CD4-positive, alpha-beta T cell treated with Interleukin-21 for 1 hour (primary cell): ENCODE measurements at regions not wholly inside any gene's neighbourhood (a gene's known extent, or its start where the extent isn't known, plus 50 kb on each side); places are given as distances from the start of the nearest gene placed in this dataset.

Source experiments
- DNase-seq: peaks from one replicate; pipeline ENCODE4 v3.0.0-alpha.2; 2020

DNA sequence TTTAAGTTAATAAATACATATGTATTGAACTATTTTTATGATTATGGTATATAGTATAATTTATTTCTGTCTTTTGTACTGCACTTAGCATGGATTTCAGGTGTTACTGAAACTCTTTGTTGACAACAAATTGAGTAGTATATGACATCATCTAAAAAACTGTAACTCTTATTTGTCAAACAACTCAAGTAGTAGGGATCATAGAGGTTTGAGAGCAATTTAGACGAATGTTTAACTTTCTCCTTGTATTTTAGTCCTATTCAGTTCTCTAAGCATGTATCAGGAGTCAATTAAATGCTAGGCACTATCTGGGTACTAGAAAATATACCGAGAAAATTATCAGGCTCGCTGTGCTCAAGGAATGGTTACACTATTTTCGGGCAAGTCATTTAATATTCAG, 595.2 kb downstream of the METTL15 start:
- DNase-seq, result no peak

DNA sequence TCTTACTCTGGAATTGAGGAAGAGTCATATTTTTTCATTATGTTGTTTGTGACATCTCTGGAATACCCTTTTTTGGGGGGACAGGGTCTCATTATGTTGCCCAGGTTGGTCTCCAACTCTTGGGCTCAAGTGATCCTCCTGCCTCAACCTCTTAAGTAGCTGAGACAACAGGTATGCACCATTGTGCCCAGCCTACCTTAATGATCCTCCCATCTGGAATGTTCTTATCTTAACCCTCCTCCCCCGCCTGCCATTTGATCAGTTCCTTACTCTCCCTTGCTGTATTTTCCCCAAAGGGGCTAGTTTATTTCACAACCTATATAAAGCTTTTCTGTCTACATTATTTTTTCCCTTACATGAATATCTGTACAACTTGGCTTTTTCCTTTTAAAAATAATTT, 594.7 kb downstream of the METTL15 start:
- DNase-seq, result no peak

DNA sequence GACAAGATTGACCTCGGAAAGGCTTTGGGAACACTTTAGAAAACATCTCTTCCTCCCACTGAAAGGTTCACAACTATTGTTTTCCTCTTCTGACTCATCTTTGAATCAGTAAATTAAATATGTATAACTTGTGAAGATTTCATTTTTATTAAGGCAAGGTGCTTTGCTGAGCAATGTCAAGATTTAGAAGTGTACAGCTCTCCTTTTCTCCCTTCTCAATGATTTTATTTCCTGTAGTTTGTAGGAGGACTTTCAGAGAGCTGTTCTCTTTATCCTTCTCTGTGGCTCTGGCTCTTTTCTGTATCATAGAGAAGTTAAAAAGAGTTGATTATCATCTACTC, 594.2 kb downstream of the METTL15 start:
- no peak for DNase-seq

DNA sequence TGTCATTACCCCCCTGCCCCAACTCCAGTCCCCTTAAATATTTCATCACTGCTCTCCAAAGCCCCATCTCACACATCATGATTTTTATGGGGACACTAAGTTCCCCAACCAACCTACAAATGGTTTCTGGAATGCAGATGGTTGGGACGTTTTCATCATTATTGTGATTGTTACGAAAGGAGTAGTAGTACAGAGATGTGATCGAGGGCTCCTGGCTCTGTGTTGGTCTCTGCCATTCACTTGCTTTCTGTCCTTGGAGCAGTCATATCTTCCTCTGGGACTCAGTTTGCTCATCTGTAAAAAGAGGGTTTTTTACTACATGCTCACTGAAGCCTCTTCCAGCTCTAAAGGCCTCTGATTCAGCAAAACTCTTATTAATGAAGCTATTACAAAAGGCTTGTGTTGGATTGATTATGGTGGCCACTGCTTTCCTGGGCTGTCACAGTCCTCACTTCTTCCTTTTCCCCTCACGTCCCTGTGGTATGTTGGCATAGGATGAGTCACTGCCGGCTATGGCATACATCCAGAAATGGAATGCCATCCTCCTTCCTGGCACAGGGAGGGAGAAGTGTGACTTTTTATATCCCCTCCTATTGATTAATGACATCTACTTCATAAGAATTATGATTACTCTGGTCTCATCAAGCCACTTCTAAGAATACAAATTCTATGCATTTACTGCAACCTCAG, 593.7 kb downstream of the METTL15 start:
- no peak for DNase-seq

DNA sequence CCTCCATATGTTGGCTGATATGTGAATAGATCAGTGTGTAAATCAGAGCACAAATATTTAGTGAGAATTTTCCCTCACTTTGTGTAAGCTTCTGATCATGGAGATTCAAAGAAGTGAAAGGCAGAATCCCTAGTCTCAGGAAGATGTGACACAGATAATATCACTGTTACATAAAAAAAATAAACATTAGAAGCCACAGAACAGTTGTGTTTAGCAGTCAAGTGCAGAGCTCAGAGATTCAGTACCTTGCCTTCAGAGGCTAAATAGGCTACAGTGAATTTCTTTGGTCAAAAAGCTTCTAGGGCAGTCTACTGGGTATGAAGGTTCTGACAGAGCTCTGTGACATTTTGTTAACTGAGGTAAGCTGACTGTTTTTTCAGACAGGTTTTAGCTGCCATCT, 591.5 kb downstream of the METTL15 start:
- DNase-seq, result no peak

DNA sequence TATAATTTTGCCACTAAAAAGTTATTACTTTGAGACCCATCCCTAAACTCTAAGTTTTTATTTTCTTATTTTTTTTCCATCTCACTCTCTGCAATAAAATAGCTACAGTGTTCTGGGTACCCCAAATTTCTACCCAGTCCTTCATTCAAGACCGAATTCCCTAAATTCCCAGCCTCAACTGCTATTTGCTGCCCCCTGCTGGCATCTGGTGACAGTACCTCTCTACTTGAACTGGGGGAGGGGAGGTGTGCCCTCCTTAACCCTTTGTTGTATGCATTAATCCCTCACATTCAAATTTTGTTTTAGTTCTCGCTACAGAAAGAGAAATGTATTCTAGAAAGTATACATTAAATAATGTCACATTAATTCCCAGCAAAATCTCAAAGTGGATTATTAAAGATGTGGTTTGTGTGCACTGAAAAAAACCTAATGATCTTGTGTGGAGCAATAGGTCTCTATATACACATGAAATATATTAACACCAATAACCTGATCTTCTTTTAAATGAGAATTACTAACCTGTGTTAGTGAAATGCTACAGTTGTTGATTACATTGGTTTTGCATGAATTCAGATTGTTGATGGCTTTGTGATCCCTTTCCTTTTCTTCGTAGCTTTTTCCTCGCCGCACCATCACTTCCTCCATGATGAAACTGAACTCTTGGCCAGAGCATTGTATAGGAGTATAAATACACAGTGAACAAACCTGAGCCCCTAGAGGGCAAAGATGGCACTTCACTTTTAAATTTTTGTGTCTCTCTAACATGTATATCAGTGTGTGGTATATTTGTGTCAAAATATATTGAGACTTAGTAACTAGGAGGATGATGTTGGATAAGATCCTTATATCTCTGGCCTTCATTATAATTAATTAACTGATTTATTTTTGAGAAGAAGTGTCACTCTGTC, 590.0 kb downstream of the METTL15 start:
- DNase-seq, result no peak

DNA sequence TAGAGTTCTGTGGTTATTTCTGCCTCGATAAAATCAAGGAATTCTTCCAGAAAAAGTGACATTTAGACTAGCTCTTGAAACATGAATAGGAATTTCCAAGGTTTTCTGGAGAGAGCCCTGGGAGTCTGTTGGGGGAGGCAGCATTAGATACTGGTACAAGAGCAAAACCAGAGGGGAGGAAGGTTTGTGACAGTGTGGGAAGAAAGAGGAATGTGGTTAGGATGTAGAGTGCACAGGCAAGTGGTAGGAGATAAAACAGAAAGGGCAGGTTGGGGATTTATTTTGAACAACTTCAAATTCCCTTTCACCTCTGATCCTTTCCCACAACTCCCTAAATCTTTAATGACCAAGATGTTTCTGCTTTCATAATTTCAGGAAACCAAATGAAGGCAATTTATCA, 588.4 kb downstream of the METTL15 start:
- no peak for DNase-seq

DNA sequence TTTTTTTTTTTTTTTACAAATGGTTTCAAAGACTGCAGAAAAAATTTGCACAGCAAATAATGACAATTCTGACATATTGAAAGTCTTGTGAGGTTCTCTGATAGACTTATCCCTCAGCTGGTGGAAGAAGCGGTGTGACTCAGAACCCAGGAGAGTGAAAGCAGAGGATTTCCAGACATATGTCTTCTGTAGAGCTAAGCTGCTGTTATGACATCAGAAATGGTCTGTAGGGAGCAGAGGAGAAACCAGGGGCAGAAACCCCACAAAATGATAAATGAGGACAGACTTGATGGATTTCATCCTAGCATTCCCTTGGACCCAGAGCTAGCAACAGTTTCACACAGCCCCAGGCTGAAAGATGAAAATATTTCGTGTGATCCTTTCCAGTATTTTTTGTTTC, 582.6 kb downstream of the METTL15 start:
- DNase-seq, result no peak

DNA sequence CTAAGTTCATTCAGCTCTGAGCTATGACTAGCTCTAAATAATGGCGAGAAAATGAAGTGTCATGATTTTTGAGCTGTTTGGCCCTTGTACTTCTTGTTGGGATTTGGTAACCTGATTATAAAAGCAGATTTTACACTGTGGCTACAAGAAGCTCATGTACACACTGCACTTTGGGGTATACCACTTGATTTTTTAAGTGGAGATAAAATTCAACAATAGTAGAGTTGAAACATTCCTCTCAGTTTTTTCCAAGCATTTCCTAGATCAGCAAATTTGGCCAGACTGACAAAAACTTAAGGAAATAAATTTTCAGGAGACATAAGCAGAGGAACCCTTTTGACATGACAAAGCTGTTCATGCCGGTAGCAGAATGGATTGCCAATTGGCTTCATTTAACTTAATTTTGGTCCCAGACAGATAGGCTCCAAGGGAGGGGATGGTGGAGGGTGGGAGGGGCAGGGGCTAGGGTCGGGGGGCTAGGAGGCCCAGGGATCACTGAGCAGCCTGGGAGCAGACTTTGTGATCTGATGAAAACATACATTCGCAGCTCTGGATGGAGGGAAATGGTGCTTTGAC, 575.9 kb downstream of the METTL15 start:
- DNase-seq, result no peak

DNA sequence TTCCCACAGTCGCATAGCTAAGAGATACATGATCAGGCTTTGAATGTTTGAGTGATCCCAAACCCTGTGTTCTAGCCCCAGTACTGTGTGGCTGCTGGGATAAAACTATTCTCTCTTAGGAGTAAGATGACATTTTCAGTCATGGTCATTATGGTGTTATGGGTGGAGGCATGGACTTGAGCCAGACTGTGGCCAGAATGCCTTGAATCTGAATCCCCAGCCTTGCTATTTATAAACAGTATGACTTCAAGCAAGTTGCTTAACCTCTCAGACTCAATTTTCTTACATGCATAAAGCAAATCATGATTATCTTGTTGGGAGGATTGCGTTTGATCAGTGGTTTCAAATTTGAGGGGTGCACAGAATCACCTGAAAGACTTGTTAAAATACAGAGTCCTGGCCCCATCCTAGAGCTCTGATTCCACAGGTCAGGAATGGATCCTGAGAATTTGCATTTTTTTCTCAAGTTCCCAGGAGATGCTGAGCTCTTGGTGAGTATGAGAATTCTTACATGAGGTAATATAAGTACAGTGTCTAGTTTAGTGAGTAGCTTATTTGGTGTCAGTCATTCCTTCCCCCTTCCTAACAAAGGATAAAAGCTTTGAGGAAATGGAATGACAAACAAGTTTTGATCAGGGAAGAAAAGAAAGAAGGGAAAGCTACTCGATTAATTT, 571.7 kb downstream of the METTL15 start:
- DNase-seq, result no peak

DNA sequence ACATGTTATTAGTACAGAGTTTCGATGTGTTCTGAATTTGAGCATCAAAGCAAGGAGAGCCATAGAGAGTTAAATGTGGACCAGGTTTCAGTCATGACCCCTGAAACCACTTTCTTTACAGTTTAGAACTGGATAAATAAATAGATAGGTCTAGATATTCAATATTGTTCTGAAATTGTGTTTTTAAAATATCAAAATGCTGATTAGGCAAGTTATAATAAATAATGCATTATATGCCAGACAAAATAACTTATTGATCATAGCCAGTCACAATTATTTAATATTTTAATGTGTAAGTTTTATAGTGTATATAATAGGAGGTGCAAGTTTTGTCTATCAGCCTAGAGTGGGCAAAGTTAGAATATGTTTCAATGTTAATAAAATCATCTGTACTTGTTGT, 569.5 kb downstream of the METTL15 start:
- no peak for DNase-seq

DNA sequence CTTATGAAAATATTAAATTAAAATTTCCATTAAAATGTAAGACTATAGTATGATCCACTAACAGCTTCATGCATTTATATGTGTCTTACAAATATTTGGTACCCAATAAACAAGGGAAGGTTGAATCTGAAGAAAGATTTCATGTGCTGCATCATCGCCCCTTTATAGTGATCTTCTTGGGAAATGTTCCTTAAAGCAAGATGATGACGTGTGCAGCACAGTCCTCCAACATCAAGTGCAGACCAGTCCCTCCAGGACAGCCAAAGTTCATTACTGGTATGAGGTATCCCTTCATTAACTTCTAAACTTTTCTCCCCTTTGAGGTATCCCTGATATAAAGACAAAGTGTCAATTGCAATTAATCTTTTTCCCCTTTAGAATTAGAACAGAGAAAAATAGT, 567.0 kb downstream of the METTL15 start:
- no peak for DNase-seq

DNA sequence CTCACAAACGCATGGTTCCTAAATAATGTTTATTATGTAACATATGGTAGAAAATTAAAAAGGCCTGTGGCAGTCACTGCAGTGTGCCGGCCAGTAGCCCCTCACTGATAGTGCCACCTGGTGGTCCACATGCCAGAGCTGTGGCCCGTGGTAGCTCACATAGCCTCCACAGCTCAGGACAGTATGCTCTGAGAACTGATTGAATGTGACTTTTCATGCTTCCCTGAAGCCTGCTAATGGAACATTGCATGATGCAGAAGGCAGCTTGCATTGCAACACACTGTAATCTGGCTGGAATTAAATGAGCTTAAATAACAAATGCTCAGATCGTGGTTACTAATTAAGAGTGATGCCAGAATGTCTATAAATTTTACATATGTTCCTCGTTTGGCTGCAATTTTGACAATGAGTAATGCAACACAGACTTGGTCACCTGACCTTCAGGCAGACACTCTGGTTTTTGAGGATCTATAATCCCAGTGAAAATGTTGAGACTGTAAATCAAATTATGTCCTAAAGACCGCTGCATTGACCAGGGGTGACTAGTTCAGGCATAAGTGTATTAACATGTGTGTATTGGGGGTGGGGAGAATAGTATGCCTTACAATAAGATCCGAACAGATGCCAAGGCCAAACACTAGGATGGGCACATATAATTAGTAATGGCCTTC, 566.4 kb downstream of the METTL15 start:
- DNase-seq, result no peak

DNA sequence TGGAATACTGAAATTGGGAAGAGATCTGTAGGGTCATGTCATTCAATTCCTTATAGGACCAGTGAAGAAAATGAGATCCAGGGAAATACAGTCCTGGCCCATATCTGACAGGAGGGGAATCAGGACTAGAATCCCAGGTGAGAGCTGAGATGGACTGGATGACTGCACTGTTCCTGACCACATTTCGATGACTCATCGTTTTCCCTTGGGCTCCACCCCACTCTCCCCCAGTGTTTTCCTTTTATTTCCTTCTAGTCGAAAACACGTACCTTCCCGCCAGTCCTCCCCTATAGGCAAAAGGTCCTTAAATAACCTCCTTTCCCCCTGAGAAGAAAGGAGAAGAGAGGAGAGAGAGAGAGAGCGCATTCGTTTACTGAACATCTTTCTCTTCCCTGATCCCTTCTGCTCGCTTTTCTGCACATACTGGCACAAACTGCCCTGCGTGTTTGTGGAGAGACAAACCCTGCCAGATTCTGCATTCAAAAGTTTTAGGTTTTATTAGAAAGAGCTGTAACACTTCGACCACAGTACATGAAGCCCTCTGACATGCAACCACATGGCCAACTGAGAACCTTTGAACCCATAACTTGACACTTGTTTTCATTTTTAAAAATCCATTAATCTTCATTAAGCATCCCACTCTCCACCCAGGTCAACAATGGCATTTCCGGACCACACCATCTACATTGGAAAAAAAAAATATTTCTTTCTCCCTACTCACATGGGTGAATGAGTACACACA, 565.7 kb downstream of the METTL15 start:
- no peak for DNase-seq

DNA sequence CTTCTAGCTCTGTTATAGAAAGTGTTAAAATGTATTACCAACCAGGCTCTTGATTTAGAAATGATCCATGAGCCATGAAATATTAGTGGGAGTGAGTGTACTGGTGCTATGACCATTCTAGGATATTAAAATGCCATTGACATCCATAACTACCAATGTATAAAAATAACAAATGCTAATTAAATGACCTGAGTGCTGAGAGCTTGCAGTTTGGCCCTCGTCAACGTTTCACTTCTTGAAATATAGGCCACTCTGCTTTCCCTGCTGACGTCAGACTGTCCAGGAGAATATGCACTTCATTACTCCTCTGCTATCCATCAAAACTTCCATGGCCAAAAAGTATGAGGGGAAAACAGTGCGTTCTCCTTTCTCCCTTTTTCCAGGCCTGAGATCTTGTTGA, 563.1 kb downstream of the METTL15 start:
- DNase-seq, result no peak

DNA sequence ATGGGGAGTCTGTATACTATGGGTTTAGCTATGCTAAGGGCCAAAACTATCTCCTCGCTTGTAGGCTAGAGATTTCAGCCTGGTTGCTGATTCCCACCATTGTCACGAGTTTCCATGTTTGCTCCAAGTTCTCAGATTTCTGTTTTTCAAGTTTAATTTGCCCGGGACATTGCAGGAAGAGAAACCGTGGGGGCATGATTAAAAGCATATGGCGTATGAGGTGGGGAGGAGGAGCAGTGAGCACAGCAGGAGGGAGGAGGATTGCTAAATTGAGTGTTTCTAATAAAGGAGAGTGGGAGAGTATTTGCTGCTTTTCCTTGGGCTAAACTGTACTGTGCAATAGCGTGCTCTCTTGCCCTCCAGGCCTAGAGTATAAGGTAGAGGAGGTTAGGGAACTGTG, 558.4 kb downstream of the METTL15 start:
- DNase-seq, result no peak

DNA sequence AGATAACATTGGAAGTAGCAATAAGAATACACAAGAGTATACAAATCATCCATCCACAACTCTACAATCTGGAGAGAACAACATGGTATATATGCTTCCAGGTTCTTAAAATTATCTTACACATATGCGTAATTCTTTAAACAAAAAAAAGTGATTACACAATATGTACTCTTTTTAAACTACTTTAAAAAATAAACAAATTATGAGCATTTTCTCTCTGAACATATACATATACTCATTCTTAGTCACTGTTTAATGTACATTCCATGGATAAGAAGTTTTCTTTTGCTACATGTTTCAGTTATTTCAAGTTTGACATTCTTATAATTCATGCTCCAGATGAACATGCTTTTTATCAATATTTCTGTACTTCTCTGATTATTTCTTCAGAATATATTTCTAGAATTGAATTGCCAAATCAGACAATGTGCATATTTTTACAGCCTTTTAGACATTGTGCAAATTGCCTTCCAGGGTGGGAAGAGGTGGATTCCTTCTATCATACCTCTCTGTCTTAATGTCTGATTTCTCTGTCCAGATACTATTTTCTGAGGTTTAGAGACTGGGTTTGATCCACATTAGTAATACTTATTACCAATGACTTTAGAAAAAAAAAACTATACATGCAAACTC, 551.6 kb downstream of the METTL15 start:
- no peak for DNase-seq

DNA sequence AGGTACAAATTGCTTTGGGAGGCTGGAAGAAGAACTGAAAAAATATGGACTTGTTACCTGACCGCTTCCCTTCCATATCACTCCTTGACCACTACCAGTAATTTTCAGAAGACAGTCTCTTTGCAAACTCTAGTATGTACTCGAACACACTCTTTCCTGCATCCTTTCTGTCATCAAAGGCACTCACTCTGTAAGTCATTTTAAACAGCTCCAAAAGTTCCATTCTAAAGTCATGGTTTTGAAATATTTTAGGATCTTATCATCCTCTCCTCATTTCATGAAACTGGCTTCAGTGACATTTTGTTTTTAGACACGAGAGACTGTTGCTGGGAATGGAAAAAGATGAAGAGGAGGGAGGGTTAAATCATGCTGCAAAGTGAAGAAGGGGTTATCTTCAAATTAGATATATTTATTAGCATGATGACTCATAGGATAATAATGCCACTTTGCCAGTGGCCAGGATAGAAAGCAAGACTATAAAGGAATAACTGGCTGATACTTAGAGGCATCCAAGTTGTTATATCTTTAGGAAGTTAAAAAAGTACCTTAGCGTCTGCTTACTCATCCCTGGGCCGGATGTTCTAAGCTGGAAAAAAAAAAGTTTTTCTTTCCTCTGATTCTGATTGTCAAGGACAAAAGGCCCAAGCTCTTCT, 549.3 kb downstream of the METTL15 start:
- no peak for DNase-seq

DNA sequence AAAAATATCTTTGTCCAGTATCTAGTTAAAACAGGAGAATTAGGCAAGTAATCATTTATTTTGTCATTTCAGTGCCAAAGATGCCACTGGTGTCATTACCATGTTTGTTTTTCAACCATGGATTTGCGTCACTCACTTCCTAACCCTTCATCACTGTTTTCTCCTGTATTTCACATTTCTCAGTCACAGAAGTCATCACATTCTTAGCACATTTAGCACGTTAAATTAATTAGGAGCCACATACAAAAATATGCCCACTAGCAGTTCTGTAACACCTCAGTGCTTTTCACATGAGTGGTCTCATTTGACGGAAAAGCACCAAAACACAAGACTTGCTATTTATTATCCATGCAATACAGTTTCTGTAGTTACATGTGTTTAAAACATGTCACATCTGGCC, 546.0 kb downstream of the METTL15 start:
- no peak for DNase-seq

DNA sequence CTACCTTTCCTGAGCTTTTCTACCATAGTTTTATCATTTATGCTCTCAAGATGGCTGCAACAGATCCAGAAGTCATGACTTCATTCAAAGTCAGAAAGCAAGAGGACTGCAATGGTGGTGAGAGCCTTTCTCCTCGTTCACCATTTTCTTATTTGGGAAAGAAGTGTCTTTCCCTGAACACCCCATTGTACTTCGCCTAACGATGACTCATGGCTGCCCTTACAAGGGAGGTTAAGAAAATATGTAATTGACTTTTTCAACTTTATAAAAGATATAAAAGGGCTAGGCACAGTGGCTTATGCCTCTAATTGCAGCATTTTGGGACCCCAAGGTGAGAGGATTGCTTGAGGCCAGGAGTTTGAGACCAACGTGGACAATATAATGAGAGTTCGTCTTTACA, 541.7 kb downstream of the METTL15 start:
- DNase-seq, result no peak

DNA sequence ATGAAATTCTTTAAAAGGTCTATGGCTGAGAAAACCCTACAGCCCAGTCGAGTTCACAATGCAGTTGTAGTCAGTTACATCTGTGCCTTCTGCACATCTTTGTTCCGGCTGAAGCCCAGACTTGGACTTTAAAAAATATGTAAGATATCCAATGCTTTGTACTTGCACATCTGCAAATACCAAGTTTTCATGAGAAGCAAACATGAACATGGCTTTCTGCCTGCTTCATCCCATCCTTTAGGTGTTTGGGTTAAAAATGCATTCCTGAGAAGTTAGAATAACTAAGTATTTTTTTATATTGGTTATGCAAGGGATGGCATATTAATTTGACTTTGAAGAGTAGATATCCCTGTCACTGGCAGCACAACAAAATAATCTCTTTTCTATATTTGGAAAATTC, 528.4 kb downstream of the METTL15 start:
- no peak for DNase-seq
